PC-9 (cell line): ENCODE measurements at regions not wholly inside any gene's neighbourhood (a gene's known extent, or its start where the extent isn't known, plus 50 kb on each side); places are given as distances from the start of the nearest gene placed in this dataset.

Experiments
- BruUV-seq: library from RNA; stranded (reverse); fragments of 400-500 nt; replicated peaks from 2 replicates; lab custom pipeline; 2021; lab: Mats Ljungman, UMichigan
- CTCF ChIA-PET: fragments of 300-600 bp; sonication (Branson Sonifier 250); formaldehyde crosslinking; loops from one replicate; lab custom pipeline; 2022; ENCODE audit warnings: antibody characterized with exemption; lab: Charles Lee
- POLR2A ChIA-PET: fragments of 300-600 bp; sonication (Branson Sonifier 250); formaldehyde crosslinking; loops from one replicate; lab custom pipeline; 2022; ENCODE audit warnings: antibody characterized with exemption; ENCODE audit not compliant: unreplicated experiment; lab: Charles Lee
- DNase-seq, 2 experiments: peaks; one replicate each; pipeline versions ENCODE4 v3.0.0 to v3.0.0-alpha.2; 2015 to 2022; ENCODE audit warnings: mixed read lengths in 1 of 2
- H2AFZ ChIP-seq: fragments of 200-600 bp; sonication (generic); 2 replicates; pipeline ENCODE4 v1.8.1; 2017; ENCODE audit warnings: antibody characterized with exemption
- H3F3A ChIP-seq: fragments of 200-600 bp; sonication (generic); 2 replicates; pipeline ENCODE4 v1.8.1; 2017; ENCODE audit warnings: antibody characterized with exemption, mild to moderate bottlenecking, low read depth; ENCODE audit not compliant: insufficient read depth
- H3K27ac ChIP-seq: fragments of 200-600 bp; sonication (generic); 2 replicates; pipeline ENCODE4 v1.6.1; 2016; ENCODE audit warnings: mixed run types
- H3K27me3 ChIP-seq: fragments of 200-600 bp; sonication (generic); 2 replicates; pipeline ENCODE4 v1.6.1; 2016; ENCODE audit warnings: low read depth, mixed run types; ENCODE audit not compliant: insufficient read depth
- H3K36me3 ChIP-seq: fragments of 200-600 bp; sonication (generic); 2 replicates; pipeline ENCODE4 v1.6.1; 2016; ENCODE audit warnings: low read depth, mixed run types
- H3K4me1 ChIP-seq: fragments of 200-600 bp; sonication (generic); replicated peaks from 2 replicates; pipeline ENCODE4 v1.6.1; 2016; ENCODE audit warnings: mixed run types; ENCODE audit not compliant: insufficient read depth
- H3K4me2 ChIP-seq: fragments of 200-600 bp; sonication (generic); 2 replicates; pipeline ENCODE4 v1.6.1; 2017; ENCODE audit warnings: mixed run types
- H3K4me3 ChIP-seq: fragments of 200-600 bp; sonication (generic); 2 replicates; pipeline ENCODE4 v1.6.1; 2016; ENCODE audit warnings: mixed run types
- H3K79me2 ChIP-seq: fragments of 200-600 bp; sonication (generic); 2 replicates; pipeline ENCODE4 v1.6.1; 2017; ENCODE audit warnings: low read depth, mixed run types
- H3K9me2 ChIP-seq: fragments of 200-600 bp; sonication (generic); 2 replicates; pipeline ENCODE4 v1.8.1; 2017; ENCODE audit warnings: mild to moderate bottlenecking; ENCODE audit not compliant: insufficient read depth
- H3K9me3 ChIP-seq: fragments of 200-600 bp; sonication (generic); 2 replicates; pipeline ENCODE4 v1.8.1; 2016; ENCODE audit warnings: low read depth; ENCODE audit not compliant: insufficient read depth
- H4K20me1 ChIP-seq: fragments of 200-600 bp; sonication (generic); 2 replicates; pipeline ENCODE4 v1.8.1; 2017; ENCODE audit not compliant: insufficient read depth
- CTCF ChIP-seq: fragments of 200-600 bp; sonication (generic); conservative IDR thresholded peaks from 2 replicates; pipeline ENCODE4 v1.6.1; 2017; ENCODE audit warnings: mixed run types, antibody characterized with exemption, mild to moderate bottlenecking, moderate library complexity
- EZH2 ChIP-seq: fragments of 200-600 bp; sonication (generic); IDR thresholded peaks from 2 replicates; pipeline ENCODE4 v1.8.0; 2017; ENCODE audit warnings: antibody characterized with exemption, low read depth
- intact Hi-C: fragments of 100-400 bp; cut with micrococcal nuclease; formaldehyde crosslinking; loops from one replicate; pipeline ENCODE4 v1.10.0; 2022; ENCODE audit not compliant: unreplicated experiment

GRCh38 chrX:116010939-116011338 lies 159.6 kb upstream of the AGTR2 start:
- Histone ChIP-seq H3K36me3 (no peaks in the 10 kb centered on the region), H3K4me3 (no peak overlapping the region), H3K9me3 (no peaks in the 10 kb centered on the region), H2AFZ (no peak overlapping the region), H3K4me2 (no peak overlapping the region), H3K27ac (no peak overlapping the region), H3K79me2 (no peaks in the 10 kb centered on the region), H3K4me1 (no peaks in the 10 kb centered on the region), H3K9me2 (no peaks in the 10 kb centered on the region), H4K20me1 (no peaks in the 10 kb centered on the region), H3K27me3 (0 out of 2 replicates have a peak, but pooled peaks cover 4% of the 10 kb centered on the region), H3F3A (no peaks in the 10 kb centered on the region)
- BruUV-seq, result no TSS peak
- no peak for TF ChIP-seq EZH2
- no peak for TF ChIP-seq CTCF
- intact Hi-C loops, result no loop called here
- DNase-seq, result no peak
- ChIA-PET POLR2A (no interaction called here), CTCF (no interaction called here)

- Histone ChIP-seq H3K36me3 (no peaks in the 10 kb centered on the region), H2AFZ (no peak overlapping the region), H3K9me3 (no peaks in the 10 kb centered on the region), H3K27ac (no peak overlapping the region), H3K4me1 (no peaks in the 10 kb centered on the region), H3K79me2 (no peaks in the 10 kb centered on the region), H3K27me3 (no peaks in the 10 kb centered on the region), H3F3A (no peaks in the 10 kb centered on the region), H3K4me3 (no peak overlapping the region), H3K9me2 (no peaks in the 10 kb centered on the region), H4K20me1 (no peaks in the 10 kb centered on the region), H3K4me2 (no peak overlapping the region)
- intact Hi-C loops, result no loop called here
- TF ChIP-seq CTCF (no peak), EZH2 (no peak)
- POLR2A ChIA-PET, result no interaction called here
- no TSS peak for BruUV-seq
- CTCF ChIA-PET, result no interaction called here
- DNase-seq, result no peak
Measured at GRCh38 chrX:116031331-116031730, 139.2 kb upstream of the AGTR2 start.
